ENCODE measurements at regions not wholly inside any gene's neighbourhood (a gene's known extent, or its start where the extent isn't known, plus 50 kb on each side); places are given as distances from the start of the nearest gene placed in this dataset.

DNA sequence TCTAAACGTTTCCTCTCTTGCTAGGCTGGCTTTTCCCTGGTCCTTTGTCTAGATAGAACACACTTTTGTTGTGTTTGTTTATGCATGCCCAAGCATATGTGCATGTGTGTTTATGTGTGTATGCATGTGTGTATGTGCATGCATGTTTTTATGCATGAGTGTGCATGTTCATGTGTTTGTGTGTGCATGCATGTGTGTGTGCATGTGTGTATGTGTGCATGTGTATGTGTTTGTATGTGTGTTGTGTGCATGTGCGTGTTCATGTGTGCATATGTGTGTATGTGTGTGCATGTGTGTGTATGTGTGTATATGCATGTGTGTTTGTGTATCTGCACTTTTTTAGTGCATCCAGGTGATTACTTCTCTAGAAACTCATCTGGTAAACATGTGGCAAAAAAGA is 558.0 kb downstream of the GALR1 start:
- TF ChIP-seq CTCF (conservative IDR thresholded peaks at IDR 0.05; ENCODE audit: low read length) (no peak), EZH2phosphoT487 (IDR thresholded peaks at IDR 0.05; ENCODE audit: borderline replicate concordance, low read depth, low read length) (no peak)
